ENCODE measurements at regions not wholly inside any gene's neighbourhood (a gene's known extent, or its start where the extent isn't known, plus 50 kb on each side); places are given as distances from the start of the nearest gene placed in this dataset.
"Not testable (repeated sequence)": the region's sequence is repeated elsewhere in the genome, so short reads cannot be mapped to it uniquely, and the experiment has no call there.

GRCh38 chr13:81551036-81551435, 1210.1 kb upstream of the SPRY2 start:
- no peak overlapping the region for H3K27ac ChIP-seq (ENCODE audit: low read length)
- H3K36me3 ChIP-seq (ENCODE audit: control insufficient read depth, insufficient read depth, low read length): no peaks in the 10 kb centered on the region
- no peaks in the 10 kb centered on the region for H3K27me3 ChIP-seq (ENCODE audit: control insufficient read depth, insufficient read depth, low read length)
- no peak for DNase-seq
- no peaks in the 10 kb centered on the region for H3K4me1 ChIP-seq (ENCODE audit: control insufficient read depth, insufficient read depth, low read length)
- WGBS (ENCODE audit: insufficient coverage, low lambda C conversion rate): 80% methylated on average over 1 of the region's 2 CpGs
- peaks cover 9% of the 10 kb centered on the region for H3K9me3 ChIP-seq (ENCODE audit: control insufficient read depth, low read depth, low read length)
- no peak overlapping the region for H3K4me3 ChIP-seq (ENCODE audit: low read length)

- DNase-seq; H3K36me3 ChIP-seq (ENCODE audit: control insufficient read depth, insufficient read depth, low read length); H3K27ac ChIP-seq (ENCODE audit: low read length); H3K27me3 ChIP-seq (ENCODE audit: control insufficient read depth, insufficient read depth, low read length); H3K4me1 ChIP-seq (ENCODE audit: control insufficient read depth, insufficient read depth, low read length); H3K4me3 ChIP-seq (ENCODE audit: low read length): not testable (repeated sequence)
- peaks cover 16% of the 10 kb centered on the region for H3K9me3 ChIP-seq (ENCODE audit: control insufficient read depth, low read depth, low read length)
- no CpG with 5 or more reads among the region's 2 CpGs for WGBS (ENCODE audit: insufficient coverage, low lambda C conversion rate)
These were observed 1205.4 kb upstream of the SPRY2 start for GRCh38 chr13:81546294-81546693.

GRCh38 chr13:81540777-81541176, 1199.9 kb upstream of the SPRY2 start:
- no peak for DNase-seq
- 53% methylated on average over 1 of the region's 1 CpG for WGBS (ENCODE audit: insufficient coverage, low lambda C conversion rate)
- H3K36me3 ChIP-seq (ENCODE audit: control insufficient read depth, insufficient read depth, low read length): no peaks in the 10 kb centered on the region
- H3K27ac ChIP-seq (ENCODE audit: low read length): no peak overlapping the region
- peaks cover 4% of the 10 kb centered on the region for H3K9me3 ChIP-seq (ENCODE audit: control insufficient read depth, low read depth, low read length)
- no peak overlapping the region for H3K4me3 ChIP-seq (ENCODE audit: low read length)
- no peaks in the 10 kb centered on the region for H3K27me3 ChIP-seq (ENCODE audit: control insufficient read depth, insufficient read depth, low read length)
- no peaks in the 10 kb centered on the region for H3K4me1 ChIP-seq (ENCODE audit: control insufficient read depth, insufficient read depth, low read length)

- no peak overlapping the region for H3K27ac ChIP-seq (ENCODE audit: low read length)
- H3K4me1 ChIP-seq (ENCODE audit: control insufficient read depth, insufficient read depth, low read length): no peaks in the 10 kb centered on the region
- no peaks in the 10 kb centered on the region for H3K9me3 ChIP-seq (ENCODE audit: control insufficient read depth, low read depth, low read length)
- H3K36me3 ChIP-seq (ENCODE audit: control insufficient read depth, insufficient read depth, low read length): no peaks in the 10 kb centered on the region
- no CpG with 5 or more reads among the region's 7 CpGs for WGBS (ENCODE audit: insufficient coverage, low lambda C conversion rate)
- H3K27me3 ChIP-seq (ENCODE audit: control insufficient read depth, insufficient read depth, low read length): no peaks in the 10 kb centered on the region
- no peak for DNase-seq
- H3K4me3 ChIP-seq (ENCODE audit: low read length): no peak overlapping the region
These were observed 1198.8 kb upstream of the SPRY2 start for GRCh38 chr13:81539643-81540150.

GRCh38 chr13:81498969-81499368, 1158.0 kb upstream of the SPRY2 start:
- H3K4me1 ChIP-seq (ENCODE audit: control insufficient read depth, insufficient read depth, low read length): no peaks in the 10 kb centered on the region
- 100% methylated on average over 2 of the region's 3 CpGs for WGBS (ENCODE audit: insufficient coverage, low lambda C conversion rate)
- H3K27ac ChIP-seq (ENCODE audit: low read length): no peak overlapping the region
- no peaks in the 10 kb centered on the region for H3K36me3 ChIP-seq (ENCODE audit: control insufficient read depth, insufficient read depth, low read length)
- no peak for DNase-seq
- H3K27me3 ChIP-seq (ENCODE audit: control insufficient read depth, insufficient read depth, low read length): no peaks in the 10 kb centered on the region
- H3K9me3 ChIP-seq (ENCODE audit: control insufficient read depth, low read depth, low read length): no peaks in the 10 kb centered on the region
- H3K4me3 ChIP-seq (ENCODE audit: low read length): no peak overlapping the region

GRCh38 chr13:81493144-81493543, 1152.2 kb upstream of the SPRY2 start:
- H3K9me3 ChIP-seq (ENCODE audit: control insufficient read depth, low read depth, low read length): no peaks in the 10 kb centered on the region
- no peak overlapping the region for H3K27ac ChIP-seq (ENCODE audit: low read length)
- DNase-seq: peak in 1 of 2 donors; percentile 37
- no peak overlapping the region for H3K4me3 ChIP-seq (ENCODE audit: low read length)
- WGBS (ENCODE audit: insufficient coverage, low lambda C conversion rate): 63% methylated on average over 4 of the region's 4 CpGs
- no peaks in the 10 kb centered on the region for H3K4me1 ChIP-seq (ENCODE audit: control insufficient read depth, insufficient read depth, low read length)
- no peaks in the 10 kb centered on the region for H3K36me3 ChIP-seq (ENCODE audit: control insufficient read depth, insufficient read depth, low read length)
- no peaks in the 10 kb centered on the region for H3K27me3 ChIP-seq (ENCODE audit: control insufficient read depth, insufficient read depth, low read length)

- no peaks in the 10 kb centered on the region for H3K36me3 ChIP-seq (ENCODE audit: control insufficient read depth, insufficient read depth, low read length)
- H3K27ac ChIP-seq (ENCODE audit: low read length): no peak overlapping the region
- H3K9me3 ChIP-seq (ENCODE audit: control insufficient read depth, low read depth, low read length): no peaks in the 10 kb centered on the region
- no peaks in the 10 kb centered on the region for H3K4me1 ChIP-seq (ENCODE audit: control insufficient read depth, insufficient read depth, low read length)
- H3K4me3 ChIP-seq (ENCODE audit: low read length): no peak overlapping the region
- no peaks in the 10 kb centered on the region for H3K27me3 ChIP-seq (ENCODE audit: control insufficient read depth, insufficient read depth, low read length)
- no peak for DNase-seq
- 100% methylated on average over 2 of the region's 3 CpGs for WGBS (ENCODE audit: insufficient coverage, low lambda C conversion rate)
These were observed 1151.5 kb upstream of the SPRY2 start for GRCh38 chr13:81492449-81492848.

- Histone ChIP-seq H3K27me3 (ENCODE audit: control insufficient read depth, insufficient read depth, low read length) (no peaks in the 10 kb centered on the region), H3K9me3 (ENCODE audit: control insufficient read depth, low read depth, low read length) (no peaks in the 10 kb centered on the region), H3K27ac (ENCODE audit: low read length) (no peak overlapping the region), H3K36me3 (ENCODE audit: control insufficient read depth, insufficient read depth, low read length) (no peaks in the 10 kb centered on the region), H3K4me3 (ENCODE audit: low read length) (no peak overlapping the region), H3K4me1 (ENCODE audit: control insufficient read depth, insufficient read depth, low read length) (no peaks in the 10 kb centered on the region)
- no peak for DNase-seq
- 90% methylated on average over 1 of the region's 1 CpG for WGBS (ENCODE audit: insufficient coverage, low lambda C conversion rate)
These were observed 1147.1 kb upstream of the SPRY2 start for GRCh38 chr13:81488021-81488420.

GRCh38 chr13:81487151-81487550, 1146.2 kb upstream of the SPRY2 start:
- Histone ChIP-seq H3K4me3 (ENCODE audit: low read length) (no peak overlapping the region), H3K27me3 (ENCODE audit: control insufficient read depth, insufficient read depth, low read length) (no peaks in the 10 kb centered on the region), H3K27ac (ENCODE audit: low read length) (no peak overlapping the region), H3K36me3 (ENCODE audit: control insufficient read depth, insufficient read depth, low read length) (no peaks in the 10 kb centered on the region), H3K4me1 (ENCODE audit: control insufficient read depth, insufficient read depth, low read length) (no peaks in the 10 kb centered on the region), H3K9me3 (ENCODE audit: control insufficient read depth, low read depth, low read length) (no peaks in the 10 kb centered on the region)
- peak in 1 of 2 donors; percentile 22 for DNase-seq
- WGBS (ENCODE audit: insufficient coverage, low lambda C conversion rate): no CpG with 5 or more reads among the region's 3 CpGs

- H3K4me1 ChIP-seq (ENCODE audit: control insufficient read depth, insufficient read depth, low read length): no peaks in the 10 kb centered on the region
- 100% methylated on average over 1 of the region's 2 CpGs for WGBS (ENCODE audit: insufficient coverage, low lambda C conversion rate)
- peak in 1 of 2 donors; percentile 10 for DNase-seq
These were observed 1139.7 kb upstream of the SPRY2 start for GRCh38 chr13:81480634-81481033.

GRCh38 chr13:81473366-81473899, 1132.5 kb upstream of the SPRY2 start:
- H3K9me3 ChIP-seq (ENCODE audit: control insufficient read depth, low read depth, low read length): no peaks in the 10 kb centered on the region
- no peaks in the 10 kb centered on the region for H3K36me3 ChIP-seq (ENCODE audit: control insufficient read depth, insufficient read depth, low read length)
- no peak for DNase-seq
- WGBS (ENCODE audit: insufficient coverage, low lambda C conversion rate): 100% methylated on average over 1 of the region's 3 CpGs
- H3K4me3 ChIP-seq (ENCODE audit: low read length): no peak overlapping the region
- H3K27ac ChIP-seq (ENCODE audit: low read length): no peak overlapping the region
- no peaks in the 10 kb centered on the region for H3K27me3 ChIP-seq (ENCODE audit: control insufficient read depth, insufficient read depth, low read length)
- H3K4me1 ChIP-seq (ENCODE audit: control insufficient read depth, insufficient read depth, low read length): no peaks in the 10 kb centered on the region

More at GRCh38 chr13:81480634-81481033, 1139.7 kb upstream of the SPRY2 start:
- H3K27ac ChIP-seq (ENCODE audit: low read length): no peak overlapping the region
- no peak overlapping the region for H3K4me3 ChIP-seq (ENCODE audit: low read length)
- no peaks in the 10 kb centered on the region for H3K36me3 ChIP-seq (ENCODE audit: control insufficient read depth, insufficient read depth, low read length)
- no peaks in the 10 kb centered on the region for H3K9me3 ChIP-seq (ENCODE audit: control insufficient read depth, low read depth, low read length)
- no peaks in the 10 kb centered on the region for H3K27me3 ChIP-seq (ENCODE audit: control insufficient read depth, insufficient read depth, low read length)
